Stimulated activated CD8-positive, alpha-beta memory T cell treated with anti-CD3 and anti-CD28 coated beads, Interleukin-4, amount 100 ng/mL, for 1 hour (primary cell): ENCODE measurements at regions not wholly inside any gene's neighbourhood (a gene's known extent, or its start where the extent isn't known, plus 50 kb on each side); places are given as distances from the start of the nearest gene placed in this dataset.

Source experiments
- DNase-seq, 2 donors: peaks; one replicate each; pipeline ENCODE4 v3.0.0-alpha.2; 2020; ENCODE audit warnings: low read depth in 2 of 2, low spot score in 1 of 2

DNA sequence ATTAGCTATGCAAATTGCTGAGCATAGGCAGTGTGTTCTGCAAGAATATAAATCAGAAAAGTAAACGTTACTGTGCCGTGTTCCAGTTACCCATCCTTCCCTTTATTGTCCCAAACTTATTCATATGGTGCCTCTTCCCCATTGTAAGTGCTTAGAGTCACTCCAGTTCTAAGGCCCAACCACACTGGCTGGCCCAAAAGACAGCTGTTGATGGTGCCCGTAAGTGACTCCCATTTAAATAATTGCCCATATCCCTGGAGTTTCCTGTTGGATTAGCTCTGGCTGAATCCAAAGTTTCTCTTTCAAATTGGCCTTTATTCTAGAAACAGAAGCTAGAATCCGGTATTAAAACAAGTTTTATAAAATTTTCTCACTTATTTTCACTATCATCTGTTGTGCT, 400.1 kb upstream of the DDHD1 start:
- DNase-seq = no peak

DNA sequence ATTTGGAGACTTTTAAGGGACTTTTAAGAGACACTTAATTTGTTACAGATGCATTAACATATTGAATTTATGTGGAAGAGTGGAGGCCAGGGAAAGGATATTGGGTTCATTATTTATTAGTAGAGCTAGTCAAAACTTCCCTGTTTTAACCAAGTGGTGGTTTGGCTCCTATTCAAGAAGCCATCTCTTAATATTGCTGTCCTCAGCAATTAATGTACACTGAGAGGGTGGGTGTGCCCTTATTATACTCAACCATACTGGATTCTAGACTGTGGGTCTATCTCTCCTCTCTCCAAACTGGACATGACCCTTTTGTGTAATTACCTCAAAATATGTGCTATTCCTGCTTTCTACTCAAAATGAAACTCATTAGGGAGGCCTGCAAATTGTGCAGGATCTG, 398.7 kb upstream of the DDHD1 start:
- no peak for DNase-seq

DNA sequence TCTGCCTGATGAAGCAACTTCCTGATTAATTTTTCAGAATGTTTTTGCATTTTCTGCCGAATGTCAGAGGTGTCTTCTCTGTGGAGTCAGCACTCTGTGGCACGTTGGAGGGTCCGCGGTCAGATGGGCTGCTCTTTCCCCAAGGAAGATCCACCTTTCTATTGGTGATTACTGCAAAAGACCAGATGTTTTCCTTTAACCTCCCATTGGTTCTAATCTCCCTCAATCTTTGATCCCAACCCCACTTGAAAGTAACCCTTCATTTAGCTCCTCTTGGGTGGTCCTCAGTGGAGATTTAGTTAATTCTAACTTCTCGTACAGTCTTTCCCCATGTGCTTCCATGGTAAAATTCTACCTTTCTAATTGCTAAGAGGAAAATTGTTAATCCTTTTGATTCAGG, 397.7 kb upstream of the DDHD1 start:
- DNase-seq = no peak

DNA sequence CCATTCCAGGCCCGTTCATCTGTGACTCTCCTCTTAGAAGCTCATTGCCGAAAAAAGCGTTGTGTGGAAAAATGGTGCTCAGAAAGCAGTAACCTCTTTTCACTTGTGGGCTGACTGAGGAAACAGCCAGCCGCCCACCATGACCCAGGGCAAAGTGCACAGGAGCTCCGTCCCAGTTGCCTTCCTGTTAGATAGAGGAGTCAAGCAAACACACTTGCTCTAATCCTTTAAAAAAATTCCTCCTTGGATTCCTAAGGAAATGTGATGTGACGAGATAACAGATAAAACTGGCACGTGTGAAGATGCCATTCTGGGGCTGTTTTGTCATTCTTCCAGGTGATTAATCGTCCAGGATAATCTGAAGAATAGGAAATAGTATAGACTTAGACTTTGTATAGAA, 396.8 kb upstream of the DDHD1 start:
- DNase-seq = no peak

DNA sequence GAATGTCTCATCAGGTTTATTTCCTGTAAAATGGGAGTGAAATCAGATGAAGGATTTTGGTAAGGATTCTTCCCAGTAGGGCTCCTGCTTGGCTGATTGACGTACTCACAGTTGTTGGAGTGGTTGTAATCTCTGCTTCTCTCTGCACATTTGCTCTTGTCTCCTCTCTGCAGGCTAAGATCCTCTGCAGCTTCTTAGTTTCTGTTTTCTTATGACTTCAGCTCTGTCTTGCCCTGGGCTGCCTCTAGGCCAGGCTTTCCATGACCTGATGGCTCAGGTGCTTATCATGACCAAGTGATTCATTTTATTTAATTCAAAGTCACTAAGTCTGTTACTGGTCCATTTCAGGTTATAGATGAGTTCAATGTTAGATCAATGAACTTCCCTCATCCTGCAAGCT, 394.5 kb upstream of the DDHD1 start:
- no peak for DNase-seq

DNA sequence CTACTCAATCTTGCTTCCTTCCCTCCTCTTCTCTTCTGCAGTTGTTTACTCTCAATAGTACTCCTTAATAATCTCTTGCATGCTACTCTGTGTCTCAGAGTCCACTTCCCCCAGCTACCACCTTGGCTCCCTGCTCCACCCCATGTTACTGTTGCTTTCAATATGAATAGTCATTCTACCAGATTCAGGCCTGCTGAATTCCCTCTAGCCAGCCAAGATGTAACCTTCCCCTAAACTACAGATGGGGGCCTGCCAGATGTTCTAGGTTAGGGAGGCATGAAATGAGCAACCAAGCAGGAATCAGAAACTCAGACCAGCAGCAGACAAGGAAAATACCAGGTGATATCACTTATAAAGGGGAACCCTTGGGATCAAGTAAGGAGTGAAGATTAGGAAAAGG, 392.1 kb upstream of the DDHD1 start:
- no peak for DNase-seq

DNA sequence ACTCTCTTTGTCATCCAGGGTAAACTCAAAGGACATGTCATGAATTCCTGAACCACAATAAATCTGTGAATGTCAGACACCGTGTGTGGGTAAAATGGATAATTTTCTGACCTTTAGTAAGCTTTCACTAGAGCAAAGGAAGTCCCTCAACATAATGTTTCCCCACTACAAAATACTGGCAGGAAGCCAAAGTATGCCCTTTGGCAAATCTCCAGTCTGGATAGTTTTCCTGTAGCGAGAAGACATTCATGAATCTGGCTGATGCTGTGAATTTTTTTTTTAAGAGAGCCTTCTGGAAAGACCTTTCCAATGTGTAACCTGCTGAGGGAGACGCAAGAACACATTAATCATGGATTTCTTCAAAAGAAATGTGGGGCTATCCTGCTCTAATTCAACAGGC, 389.6 kb upstream of the DDHD1 start:
- DNase-seq = no peak

DNA sequence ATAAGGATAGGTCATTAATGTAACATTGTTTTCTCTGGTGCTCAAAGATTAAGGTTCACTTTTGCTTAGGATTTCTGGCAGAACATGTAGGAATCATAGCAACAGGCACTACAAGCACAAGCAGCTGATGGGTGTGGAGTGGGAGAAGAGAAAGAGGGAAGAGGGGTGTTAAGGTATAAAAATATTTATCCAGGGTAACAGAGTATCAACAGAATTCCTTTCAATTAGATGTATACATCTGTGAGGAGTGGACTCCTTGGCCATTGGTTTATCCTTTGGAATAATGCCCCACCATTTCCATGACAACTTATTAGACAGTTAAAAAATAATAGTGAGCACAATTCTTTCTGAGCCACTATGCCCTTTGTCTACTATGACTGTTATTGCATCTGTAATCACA, 388.3 kb upstream of the DDHD1 start:
- no peak for DNase-seq

DNA sequence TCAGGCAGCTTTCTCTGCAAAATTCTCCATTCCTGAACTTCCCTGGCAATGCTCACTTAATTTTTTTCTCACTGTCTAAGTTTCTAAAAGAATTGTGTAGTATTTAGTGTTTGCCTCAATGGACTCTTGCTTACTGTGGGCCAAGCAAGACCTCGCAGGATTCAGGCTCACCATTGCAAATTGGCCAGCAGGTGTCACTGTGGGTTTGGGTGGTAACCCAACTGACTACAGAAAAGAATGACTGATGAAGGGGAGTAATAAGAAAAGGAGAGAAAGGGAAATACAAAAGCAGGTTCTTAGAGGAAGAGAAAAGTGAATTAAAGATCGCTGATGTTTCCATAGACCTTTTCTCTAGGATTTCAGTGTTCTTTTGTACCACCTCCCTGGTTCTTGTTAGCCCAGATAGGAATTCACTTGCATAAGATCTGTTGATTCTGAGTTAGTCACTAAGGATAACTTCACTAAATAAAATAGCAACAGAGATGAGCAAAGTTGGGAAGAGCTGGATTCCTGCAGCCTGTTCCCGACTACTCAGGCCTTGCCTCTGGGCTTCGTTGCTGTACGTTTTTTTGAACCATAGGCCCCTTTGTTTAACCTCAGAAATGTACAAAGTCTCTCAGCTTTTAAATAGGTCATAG, 386.5 kb upstream of the DDHD1 start:
- no peak for DNase-seq

DNA sequence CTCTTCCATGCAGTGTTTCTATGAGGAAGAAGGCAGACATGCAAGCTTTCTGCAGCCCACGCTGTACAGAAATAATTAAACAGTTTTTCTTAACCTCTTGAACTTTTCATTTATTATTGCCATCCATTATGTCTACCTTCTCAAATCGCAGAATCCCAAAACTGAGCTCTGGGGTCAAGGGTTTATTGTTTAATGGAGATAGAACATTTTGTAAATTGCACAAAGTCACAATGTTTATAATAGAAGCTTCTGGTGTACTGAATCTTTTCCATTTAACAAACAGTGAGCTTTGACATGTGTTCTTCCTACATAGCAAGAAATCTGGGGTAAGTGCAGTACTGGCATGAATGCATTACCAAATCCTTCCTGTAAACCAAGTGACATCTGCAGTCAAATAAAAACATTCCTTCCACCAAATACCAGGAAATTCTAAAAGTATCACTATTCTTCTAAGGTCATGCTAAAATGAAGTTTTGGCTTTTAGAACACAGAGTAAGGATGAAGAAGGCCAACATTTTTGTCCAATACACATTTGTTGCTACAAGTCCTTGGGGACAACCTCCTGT, 385.3 kb upstream of the DDHD1 start:
- no peak for DNase-seq

DNA sequence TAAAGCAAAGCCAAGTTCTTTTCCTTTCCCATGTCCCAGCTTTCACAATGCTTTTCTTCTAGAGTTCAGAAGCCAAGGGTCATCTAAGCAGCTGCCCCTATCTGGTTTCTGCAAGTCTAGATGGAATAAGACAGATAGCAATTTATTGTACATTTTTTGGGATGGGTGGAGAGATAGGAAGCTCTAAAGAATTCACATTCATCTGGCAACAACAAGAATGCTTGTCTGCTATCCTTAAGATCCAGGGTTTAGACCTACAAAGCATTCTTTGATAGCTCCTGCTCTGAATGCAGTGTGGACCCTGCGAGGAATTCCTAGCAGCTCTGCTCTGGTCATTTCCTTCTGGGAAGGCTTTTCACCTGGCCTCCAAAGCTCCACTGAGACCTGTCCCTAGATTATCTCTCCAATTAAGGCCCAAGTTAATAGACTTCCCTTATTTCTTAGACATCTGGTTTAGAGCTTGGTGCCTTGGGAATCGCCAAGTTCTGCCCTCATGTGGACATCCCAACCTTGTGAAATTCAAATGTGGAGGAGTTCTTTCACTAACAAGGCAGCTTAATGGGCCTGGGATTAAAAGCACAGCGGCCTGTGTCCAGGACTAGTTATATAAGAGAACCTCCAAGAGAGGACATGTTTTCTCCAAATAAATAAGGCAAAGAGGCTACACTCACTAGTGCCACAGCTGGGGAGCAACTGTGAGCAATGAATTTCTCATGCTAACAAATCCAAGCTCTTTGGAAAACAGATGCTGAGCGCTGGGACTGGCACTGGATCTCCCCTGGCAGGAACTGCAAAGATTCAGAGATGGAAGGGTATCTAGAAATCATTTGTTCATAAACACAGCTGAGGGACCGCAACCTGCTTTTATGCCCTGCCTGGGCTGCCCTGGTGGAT, 384.5 kb upstream of the DDHD1 start:
- DNase-seq = no peak

DNA sequence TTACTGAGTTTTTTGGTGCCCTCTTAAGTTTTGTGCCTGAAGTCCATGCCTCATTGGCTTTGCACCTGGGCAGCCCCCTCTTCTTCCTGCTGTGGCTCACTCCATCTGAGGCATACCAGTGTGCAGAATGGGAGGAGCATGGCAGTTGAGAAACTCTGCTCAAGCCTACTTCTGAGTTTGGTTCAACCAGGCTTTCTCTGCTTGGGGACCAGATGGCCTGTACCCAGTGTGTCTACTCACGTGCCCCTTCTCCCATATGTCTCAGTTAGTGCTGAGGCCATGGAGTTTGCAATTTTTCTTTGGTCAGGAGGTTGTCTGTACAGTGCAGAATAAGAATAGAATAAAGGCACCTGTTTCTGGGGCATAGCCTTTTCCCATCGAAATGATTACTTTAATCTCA, 383.3 kb upstream of the DDHD1 start:
- DNase-seq = no peak

DNA sequence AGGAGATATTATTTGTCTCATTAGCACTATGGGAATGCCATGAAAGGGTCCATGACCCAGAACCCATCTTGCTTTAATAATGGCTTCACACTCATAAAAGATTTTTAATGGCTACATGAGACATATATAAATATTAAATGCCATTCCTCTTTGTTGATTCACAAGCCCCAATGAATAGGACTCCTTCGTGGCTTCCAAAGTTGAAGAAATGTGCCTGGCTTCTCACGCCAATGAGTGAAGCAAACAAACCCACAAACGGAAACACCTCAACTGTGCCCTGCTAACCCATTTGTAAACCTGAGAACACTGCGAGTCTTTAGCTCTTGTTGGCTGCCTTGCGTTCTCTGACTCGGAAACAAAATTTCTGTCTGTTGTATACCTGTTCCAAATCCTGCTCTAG, 381.7 kb upstream of the DDHD1 start:
- no peak for DNase-seq

DNA sequence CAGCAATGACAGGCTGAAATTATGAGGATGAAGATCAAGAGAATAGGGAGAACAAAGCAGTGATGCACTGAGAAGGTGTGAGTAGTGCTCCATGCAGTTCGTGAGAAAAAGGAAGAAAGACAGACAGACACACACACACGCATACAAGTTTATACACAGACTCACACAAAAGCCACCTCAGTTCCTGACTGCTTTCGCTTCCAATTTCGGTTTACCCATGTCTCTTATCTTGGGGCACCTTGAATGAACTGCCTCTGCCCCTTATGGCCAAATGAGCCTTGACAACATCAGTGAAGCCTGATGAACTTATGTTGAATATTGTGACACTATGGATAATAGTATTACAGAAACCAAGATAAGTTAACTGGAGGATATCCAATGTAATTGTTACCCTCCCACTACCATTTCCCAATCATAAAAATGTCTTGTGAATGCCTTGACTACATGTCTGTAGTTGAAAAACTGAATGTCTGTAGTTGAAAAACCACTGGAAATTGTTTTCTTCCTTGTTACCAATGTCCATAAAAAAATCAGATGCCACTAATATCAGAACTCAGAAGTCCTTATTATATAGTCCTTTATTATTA, 380.4 kb upstream of the DDHD1 start:
- DNase-seq = no peak

DNA sequence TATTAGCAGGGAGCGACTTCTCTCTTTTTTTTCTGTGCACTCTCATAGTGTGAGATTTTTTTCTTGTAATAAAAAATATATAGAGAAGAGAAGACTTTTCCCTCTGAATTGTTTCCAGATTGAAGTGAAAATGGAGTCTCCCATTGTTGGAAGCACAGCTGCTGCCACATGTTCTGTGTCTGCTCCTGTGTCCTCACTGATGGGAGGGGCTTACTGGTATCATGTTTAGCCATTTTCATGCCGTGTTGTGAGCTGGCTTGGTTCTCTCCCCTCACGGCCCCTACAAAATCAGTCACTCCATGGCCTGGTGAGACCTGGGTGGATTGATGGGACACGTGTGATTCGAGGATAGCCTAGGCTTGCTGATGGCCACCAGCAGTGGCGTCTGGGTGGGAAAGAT, 379.7 kb upstream of the DDHD1 start:
- no peak for DNase-seq

DNA sequence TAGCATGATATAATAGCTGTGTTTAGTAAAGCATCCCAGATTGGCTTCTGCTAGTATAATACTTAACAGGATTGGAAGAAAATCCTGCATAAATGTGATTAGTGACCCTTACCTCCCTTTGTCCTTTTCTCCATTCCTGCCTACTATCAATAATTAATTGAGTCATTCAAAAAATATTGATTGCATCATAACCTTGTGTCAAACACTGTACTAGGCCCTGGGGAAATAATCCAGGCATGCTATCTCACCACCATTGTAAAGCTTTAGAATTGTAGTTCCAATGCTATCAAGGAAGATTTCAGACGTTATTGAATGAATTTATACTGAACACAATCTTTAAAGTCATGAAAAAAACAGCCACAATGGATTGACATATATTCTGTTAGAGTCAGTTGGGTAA, 378.6 kb upstream of the DDHD1 start:
- no peak for DNase-seq

DNA sequence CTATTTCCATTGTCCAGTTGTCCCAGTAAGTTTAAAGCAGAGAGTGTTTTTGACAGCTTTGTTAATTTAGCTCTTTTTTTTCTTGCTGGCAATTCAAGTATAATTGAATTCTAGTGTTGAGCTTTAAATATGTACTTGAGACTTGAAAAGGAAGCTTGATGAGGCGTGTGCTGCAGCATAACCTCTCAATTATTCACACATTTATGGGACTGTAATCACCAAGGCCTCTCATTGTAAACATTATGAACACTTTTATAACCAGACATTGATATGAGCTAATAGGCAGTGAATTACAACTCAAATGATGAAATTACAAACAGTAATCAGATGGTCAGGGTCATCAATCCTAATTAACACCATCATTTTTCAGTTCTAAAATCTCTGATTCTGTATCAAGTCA, 378.0 kb upstream of the DDHD1 start:
- no peak for DNase-seq

DNA sequence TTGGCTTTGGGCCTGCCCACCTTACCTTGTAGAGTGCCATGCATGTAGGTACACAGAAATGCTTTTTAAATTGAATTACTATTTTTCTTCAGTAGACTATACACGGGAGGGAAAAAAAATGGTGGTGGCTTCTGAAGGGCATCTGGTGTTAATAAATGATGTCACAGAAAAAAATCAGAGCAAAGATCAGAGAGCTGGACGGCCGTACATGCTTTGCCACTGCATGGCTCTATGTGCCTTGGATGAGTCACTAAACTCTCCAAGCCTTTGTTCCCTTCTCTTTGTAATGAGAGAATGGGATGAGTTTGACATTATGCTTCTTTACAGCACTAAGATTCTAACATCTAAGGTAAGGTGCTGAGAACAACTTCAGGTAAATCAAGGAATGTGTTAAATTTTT, 376.4 kb upstream of the DDHD1 start:
- no peak for DNase-seq

DNA sequence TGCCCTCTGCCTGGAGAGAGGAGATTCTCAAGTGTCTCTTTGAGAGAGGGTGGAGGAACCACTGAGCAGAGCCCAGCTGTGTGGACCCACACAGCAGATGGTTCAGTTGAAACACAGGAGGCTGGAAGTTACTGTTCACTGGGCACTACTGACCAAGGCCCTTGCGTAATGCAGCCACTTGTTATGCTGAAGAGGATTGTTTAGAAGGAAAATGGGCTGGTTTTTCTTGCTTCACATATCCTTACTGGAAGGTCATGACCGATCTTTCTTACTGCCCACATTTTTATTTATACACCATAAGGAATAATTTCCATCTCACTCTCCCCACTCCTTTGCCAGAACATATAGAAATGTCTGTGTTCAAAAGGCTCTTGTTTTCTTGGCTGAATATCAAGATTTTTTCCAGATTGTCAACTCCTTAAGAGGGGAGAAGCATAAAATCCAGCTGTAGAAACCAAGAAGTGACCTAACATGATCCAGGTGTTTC, 375.1 kb upstream of the DDHD1 start:
- no peak for DNase-seq

DNA sequence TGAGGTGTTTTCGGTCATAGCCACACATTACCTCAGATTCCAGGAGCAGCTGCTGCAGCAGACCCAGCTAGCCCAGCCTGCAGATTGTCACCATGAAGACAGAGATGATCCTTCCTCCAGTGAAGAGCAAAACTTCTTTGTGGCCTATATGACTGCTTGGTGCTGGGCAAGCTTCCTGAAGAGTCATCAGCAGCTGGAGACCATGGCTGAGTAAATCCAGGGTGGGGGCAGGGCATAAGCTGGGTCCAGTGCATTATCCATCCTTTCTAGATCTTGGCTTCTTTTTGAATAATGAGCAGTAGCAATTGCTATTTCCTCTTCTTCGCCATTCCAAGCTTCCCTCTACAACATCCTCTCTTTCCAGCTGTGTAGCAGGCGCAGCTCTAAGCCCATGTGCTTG, 373.1 kb upstream of the DDHD1 start:
- DNase-seq = no peak

DNA sequence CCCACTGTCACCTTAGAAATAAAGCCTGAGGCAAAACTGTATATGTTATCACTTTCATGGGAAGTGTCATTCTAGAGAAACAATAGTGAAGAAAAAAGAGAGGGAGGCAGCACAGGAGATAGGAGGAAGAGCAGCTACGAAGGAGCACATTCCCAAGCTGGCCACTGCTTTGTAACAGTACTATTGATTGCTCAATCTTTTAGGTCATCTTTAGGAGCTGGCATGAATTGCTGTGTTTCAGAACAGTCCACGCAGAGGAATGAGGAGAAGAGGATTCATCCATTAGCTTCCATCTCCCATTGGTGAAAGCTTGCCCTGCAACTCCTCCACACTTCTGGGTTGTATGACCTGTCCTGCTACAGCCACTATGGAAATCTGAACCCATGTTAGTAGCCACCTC, 372.5 kb upstream of the DDHD1 start:
- no peak for DNase-seq

DNA sequence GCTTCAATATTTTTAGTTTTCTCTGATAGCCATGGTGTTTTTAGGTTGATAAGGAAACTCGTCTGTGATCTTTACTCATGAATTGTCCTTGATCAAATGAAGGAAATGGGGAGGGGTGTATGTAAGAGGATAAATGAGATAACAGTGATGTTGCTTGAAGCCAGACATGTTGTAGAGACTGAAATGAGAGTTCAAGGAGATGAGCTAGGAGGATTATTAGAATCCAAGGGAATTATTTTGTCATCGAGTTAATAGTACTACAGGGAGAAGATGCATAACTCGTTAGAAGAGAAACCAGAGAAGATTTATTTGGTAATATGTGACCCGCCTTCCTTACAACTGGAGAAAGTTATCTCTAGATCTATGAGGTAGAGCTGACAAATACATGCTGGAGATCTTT, 371.3 kb upstream of the DDHD1 start:
- DNase-seq = no peak
